ENCODE measurements at regions not wholly inside any gene's neighbourhood (a gene's known extent, or its start where the extent isn't known, plus 50 kb on each side); places are given as distances from the start of the nearest gene placed in this dataset.

DNA sequence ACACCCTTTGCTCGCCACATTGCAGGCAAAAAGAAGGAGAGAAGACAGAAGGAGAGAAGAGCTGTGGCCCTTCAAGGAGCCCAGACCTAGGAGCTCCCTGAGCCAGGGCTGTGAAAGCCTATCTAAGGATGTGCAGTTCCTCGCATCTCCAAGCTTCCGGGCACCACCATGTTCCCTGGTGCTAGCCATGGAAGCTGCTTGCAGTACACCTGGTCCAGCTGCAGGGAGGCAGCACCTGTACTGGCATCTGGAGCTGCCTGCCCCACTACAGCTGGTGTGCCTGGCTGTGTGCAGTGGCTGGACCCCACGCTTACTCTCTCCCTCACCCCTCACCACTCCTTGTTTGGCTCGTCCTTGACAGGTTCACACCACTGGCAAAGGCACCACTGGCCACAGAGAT is 1111.8 kb upstream of the POT1 start:
- DNase-seq, result peak in 1 of 14 experiments; percentile 2
- H3K36me3 Mint-ChIP-seq (ENCODE audit: low read depth), result no peaks in the 10 kb centered on the region

DNA sequence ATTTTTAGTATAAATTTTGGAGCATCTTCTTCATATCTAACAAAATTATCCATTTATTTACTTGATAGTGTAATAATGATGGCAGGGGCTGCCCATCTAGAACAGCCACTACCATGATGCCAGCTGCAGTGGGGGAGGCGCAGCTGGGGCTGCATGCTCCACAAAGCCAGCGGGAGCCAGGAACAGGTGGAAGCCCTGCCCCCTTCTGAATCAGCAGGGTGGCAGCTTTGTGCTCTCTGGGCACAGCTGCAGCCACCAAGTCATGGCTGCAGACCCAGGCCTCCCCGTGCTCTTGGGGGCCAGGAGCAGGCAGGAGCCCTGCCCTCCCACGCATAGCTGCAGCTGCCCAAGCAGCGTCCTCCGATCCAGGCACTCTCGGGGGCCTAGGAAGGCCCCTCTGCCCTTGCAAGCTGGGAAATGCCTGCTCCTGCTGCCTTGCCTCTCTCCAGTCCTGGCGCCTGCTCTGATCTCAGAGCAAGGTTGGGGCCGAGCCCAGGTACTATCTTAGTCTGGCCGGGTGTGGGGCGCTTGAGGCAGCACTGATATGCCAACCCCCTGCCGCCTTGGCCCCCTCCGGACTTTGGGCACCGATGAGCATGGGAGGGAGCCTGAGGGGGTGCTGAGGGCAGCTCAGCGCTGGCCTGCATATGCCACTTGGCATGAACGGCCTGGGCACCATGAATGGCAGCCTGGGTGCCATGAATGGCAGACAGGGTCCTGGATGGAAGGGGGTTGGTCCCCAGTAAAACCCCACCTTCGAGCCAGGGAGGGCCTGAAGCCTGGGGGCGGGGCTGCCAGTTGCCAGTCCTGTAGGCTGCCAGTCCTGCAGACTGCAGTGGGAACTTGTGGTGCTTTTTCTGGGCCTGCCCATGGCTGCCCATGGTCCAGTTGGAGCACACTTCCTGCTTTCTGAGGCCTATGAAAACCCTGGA is 1110.8 kb upstream of the POT1 start:
- Mint-ChIP-seq H3K27me3 (no peaks in the 10 kb centered on the region), H3K36me3 (ENCODE audit: low read depth) (no peaks in the 10 kb centered on the region), H3K4me1 (ENCODE audit: low read depth) (no peaks in the 10 kb centered on the region), H3K27ac (no peak overlapping the region), H3K9me3 (no peaks in the 10 kb centered on the region), H3K4me3 (no peak overlapping the region)
- no peak overlapping the region for H3K27ac ChIP-seq (ENCODE audit: low read depth in 1 of 2, low read length in 2 of 2)
- no peak overlapping the region for H3K4me3 ChIP-seq (ENCODE audit: low read length)
- H3K36me3 ChIP-seq (ENCODE audit: insufficient read depth, low read length), result no peaks in the 10 kb centered on the region
- no peaks in the 10 kb centered on the region for H3K4me1 ChIP-seq (ENCODE audit: insufficient read depth, low read length)
- ChIA-PET POLR2A (no interaction called here), CTCF (no interaction called here)
- no peaks in the 10 kb centered on the region for H3K27me3 ChIP-seq (ENCODE audit: control insufficient read depth in 1 of 2, insufficient read depth in 2 of 2, low read length in 2 of 2)
- ATAC-seq (ENCODE audit: poor library complexity) (no peak), DNase-seq (peak in 1 of 14 experiments; percentile 7)
- H3K9me3 ChIP-seq (ENCODE audit: control insufficient read depth in 1 of 2, insufficient read depth in 1 of 2, low read length in 2 of 2), result peaks cover 0 to 20% of the 10 kb centered on the region in 2 experiments
- TF ChIP-seq, protein P1, sequence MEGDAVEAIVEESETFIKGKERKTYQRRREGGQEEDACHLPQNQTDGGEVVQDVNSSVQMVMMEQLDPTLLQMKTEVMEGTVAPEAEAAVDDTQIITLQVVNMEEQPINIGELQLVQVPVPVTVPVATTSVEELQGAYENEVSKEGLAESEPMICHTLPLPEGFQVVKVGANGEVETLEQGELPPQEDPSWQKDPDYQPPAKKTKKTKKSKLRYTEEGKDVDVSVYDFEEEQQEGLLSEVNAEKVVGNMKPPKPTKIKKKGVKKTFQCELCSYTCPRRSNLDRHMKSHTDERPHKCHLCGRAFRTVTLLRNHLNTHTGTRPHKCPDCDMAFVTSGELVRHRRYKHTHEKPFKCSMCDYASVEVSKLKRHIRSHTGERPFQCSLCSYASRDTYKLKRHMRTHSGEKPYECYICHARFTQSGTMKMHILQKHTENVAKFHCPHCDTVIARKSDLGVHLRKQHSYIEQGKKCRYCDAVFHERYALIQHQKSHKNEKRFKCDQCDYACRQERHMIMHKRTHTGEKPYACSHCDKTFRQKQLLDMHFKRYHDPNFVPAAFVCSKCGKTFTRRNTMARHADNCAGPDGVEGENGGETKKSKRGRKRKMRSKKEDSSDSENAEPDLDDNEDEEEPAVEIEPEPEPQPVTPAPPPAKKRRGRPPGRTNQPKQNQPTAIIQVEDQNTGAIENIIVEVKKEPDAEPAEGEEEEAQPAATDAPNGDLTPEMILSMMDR (IDR thresholded peaks at IDR 0.05), result no peak
- intact Hi-C loops (cut with DNase I, micrococcal nuclease), result no loop called here

More for the DNA sequence above, 1111.8 kb upstream of the POT1 start:
- no peak for ATAC-seq (ENCODE audit: poor library complexity)
- CTCF ChIA-PET, result no interaction called here
- intact Hi-C loops (cut with DNase I, micrococcal nuclease), result no loop called here
- Mint-ChIP-seq H3K4me1 (ENCODE audit: low read depth) (no peaks in the 10 kb centered on the region), H3K27me3 (no peaks in the 10 kb centered on the region), H3K9me3 (no peaks in the 10 kb centered on the region), H3K27ac (no peak overlapping the region), H3K4me3 (no peak overlapping the region)
- Histone ChIP-seq H3K4me1 (ENCODE audit: insufficient read depth, low read length) (no peaks in the 10 kb centered on the region), H3K36me3 (ENCODE audit: insufficient read depth, low read length) (no peaks in the 10 kb centered on the region), H3K4me3 (ENCODE audit: low read length) (no peak overlapping the region), H3K27me3 (ENCODE audit: control insufficient read depth in 1 of 2, insufficient read depth in 2 of 2, low read length in 2 of 2) (no peaks in the 10 kb centered on the region), H3K9me3 (ENCODE audit: control insufficient read depth in 1 of 2, insufficient read depth in 1 of 2, low read length in 2 of 2) (peaks cover 0 to 24% of the 10 kb centered on the region in 2 experiments), H3K27ac (ENCODE audit: low read depth in 1 of 2, low read length in 2 of 2) (no peak overlapping the region)
- POLR2A ChIA-PET, result no interaction called here
- TF ChIP-seq, protein P1 (IDR thresholded peaks at IDR 0.05), result no peak

DNA sequence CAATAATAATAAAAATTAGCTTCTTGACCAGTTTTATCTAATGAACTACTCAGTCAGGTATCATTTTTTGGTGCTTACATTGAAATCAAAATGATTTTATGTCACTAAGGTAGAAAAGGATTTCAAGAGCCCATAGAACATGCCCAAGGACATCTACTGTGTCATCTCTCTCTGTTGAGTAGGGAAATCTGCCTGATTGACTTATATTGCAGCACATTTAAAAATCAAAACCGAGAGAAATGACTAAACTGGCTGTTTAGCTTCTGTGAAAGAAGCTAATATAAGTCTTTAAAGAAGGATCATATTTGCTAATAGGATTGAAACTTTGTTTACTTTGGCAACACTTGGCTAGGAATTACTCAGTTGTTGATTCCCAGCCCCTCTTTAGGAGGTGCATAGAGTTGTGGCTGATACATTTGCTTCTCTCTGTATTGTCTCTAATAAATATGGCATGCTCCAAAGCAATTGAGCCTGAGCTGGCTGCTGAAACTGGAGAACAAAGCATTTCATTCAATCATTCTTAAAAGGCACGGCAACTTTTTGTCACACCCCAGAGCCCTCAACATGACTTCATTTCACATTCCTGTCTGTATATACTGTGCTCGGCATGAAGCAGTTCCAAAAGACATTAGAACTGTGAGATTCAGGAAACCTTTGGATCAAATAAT is 1096.9 kb upstream of the POT1 start:
- ATAC-seq (ENCODE audit: poor library complexity) (no peak), DNase-seq (no peak)
- no peaks in the 10 kb centered on the region for H3K4me1 Mint-ChIP-seq (ENCODE audit: low read depth)
- H3K36me3 Mint-ChIP-seq (ENCODE audit: low read depth), result no peaks in the 10 kb centered on the region
- ChIA-PET CTCF (no interaction called here), POLR2A (no interaction called here)
- no peaks in the 10 kb centered on the region for H3K9me3 ChIP-seq (ENCODE audit: control insufficient read depth in 1 of 2, insufficient read depth in 1 of 2, low read length in 2 of 2)
- no peak overlapping the region for H3K4me3 ChIP-seq (ENCODE audit: low read length)
- H3K9me3 Mint-ChIP-seq, result peaks cover 1% of the 10 kb centered on the region
- intact Hi-C loops (cut with DNase I, micrococcal nuclease), result no loop called here
- no peak overlapping the region for H3K4me3 Mint-ChIP-seq
- H3K4me1 ChIP-seq (ENCODE audit: insufficient read depth, low read length), result no peaks in the 10 kb centered on the region
- H3K27ac ChIP-seq (ENCODE audit: low read depth in 1 of 2, low read length in 2 of 2), result no peak overlapping the region
- no peaks in the 10 kb centered on the region for H3K27me3 ChIP-seq (ENCODE audit: control insufficient read depth in 1 of 2, insufficient read depth in 2 of 2, low read length in 2 of 2)
- TF ChIP-seq, protein P1 (IDR thresholded peaks at IDR 0.05), result no peak
- no peaks in the 10 kb centered on the region for H3K27me3 Mint-ChIP-seq
- no peak overlapping the region for H3K27ac Mint-ChIP-seq
- H3K36me3 ChIP-seq (ENCODE audit: insufficient read depth, low read length), result no peaks in the 10 kb centered on the region

Data from CD4-positive, alpha-beta T cell (primary cell).